GM19397 (cell line): ENCODE measurements at regions not wholly inside any gene's neighbourhood (a gene's known extent, or its start where the extent isn't known, plus 50 kb on each side); places are given as distances from the start of the nearest gene placed in this dataset.

Source experiments
- ATAC-seq: cut with Tn5 transposase; IDR thresholded peaks from one replicate; pipeline ENCODE4 v1.9.1; 2021; ENCODE audit warnings: mild to moderate bottlenecking, moderate library complexity; ENCODE audit not compliant: unreplicated experiment

DNA sequence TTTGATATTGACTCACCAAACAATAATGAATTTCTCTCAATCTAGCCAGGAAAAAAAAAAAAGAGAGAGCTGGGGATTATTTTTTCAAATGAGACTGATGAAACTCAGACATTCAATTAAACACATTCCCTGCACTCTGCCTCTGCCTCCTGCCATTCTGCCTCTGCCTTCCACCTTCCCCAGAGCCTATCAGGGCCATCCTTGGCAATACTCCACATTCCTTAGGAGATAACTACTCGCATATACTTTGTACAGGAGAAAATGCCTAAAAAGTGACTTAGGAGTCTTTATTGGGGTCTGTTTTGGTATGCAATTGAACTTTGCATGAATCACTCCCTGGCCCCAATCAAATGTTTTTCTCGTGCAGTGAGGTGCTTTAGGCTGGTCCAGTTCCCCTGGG lies 246.6 kb upstream of the PLET1 start:
- ATAC-seq = no peak

GRCh38 chr11:112508750-112509149 lies 248.1 kb upstream of the PLET1 start:
- ATAC-seq = no peak

- ATAC-seq = no peak
These were observed 248.6 kb upstream of the PLET1 start for GRCh38 chr11:112509300-112509699.

DNA sequence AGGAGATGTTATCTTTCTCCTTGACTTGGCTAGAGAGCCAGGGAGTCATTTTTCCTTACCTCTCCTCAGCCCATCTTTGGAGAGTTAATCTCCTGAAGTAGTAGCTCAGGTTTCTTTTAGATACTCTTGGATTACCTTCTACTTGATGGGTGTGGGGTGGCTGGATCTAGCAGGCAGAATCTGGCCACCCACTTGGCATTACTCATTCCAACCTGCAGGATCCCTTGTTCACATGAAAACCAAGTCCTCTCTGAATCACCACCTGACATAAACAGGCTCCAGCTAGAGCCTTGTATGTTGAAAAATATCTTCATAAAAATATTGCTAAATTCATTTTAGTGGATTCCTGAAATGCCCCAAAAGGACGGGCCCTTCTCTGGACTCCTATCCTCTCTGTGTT lies 250.6 kb upstream of the PLET1 start:
- ATAC-seq = no peak

DNA sequence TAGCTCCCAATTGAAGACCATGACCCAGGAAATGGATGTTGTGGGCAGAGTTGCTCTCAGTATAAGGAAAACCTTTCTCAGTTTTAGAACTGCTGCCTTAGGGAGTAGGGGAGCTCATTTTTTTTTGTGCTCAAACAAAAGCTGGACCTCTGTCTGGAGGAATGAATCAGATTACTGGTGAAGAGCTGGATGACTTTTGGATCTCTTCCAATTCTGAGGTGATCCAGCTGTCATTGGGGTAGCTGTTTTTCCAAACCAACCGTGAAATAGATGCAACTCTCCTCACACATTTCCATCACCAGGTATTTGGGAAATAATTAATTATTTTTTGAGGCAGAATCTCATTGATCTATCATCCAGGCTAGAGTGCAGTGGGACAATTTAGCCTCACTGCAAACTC lies 251.3 kb upstream of the PLET1 start:
- ATAC-seq = no peak

- ATAC-seq = no peak
These were observed 252.8 kb upstream of the PLET1 start for GRCh38 chr11:112513417-112513816.

DNA sequence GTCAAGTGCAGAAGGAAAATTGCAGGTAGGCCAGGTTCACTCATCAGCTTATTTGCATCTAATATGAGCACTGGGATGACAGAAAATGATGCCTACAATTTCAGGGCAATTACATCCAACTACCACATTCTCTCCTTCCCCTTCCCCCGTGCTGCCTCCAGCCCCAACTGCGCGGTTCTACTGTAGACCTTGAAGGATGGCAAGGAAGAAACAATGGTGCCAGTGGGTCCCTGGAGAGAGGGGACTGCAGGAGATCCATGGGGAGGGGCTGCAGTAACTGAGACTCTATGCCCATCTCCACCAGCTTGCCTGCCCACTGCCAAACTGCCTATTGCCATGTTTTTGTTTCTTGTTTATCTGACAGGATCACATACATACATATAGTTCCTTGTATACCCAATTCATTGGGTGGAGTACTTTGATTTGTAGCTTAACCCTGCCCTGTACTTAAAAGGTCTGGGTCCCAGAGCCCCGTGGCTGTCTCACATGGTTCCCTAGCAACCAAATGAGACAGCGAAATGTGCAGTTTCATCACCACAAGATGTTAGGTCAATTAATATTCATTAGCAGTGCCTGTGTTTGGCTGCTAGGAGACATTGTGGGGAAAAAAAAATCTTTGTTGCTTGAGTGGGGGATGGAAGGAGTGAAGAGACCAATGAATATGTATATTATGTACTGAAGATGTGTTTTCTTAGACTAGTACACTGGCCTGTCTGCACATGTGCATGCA lies 253.5 kb upstream of the PLET1 start:
- ATAC-seq = no peak

- ATAC-seq = no peak
These were observed 255.6 kb upstream of the PLET1 start for GRCh38 chr11:112516261-112516660.

GRCh38 chr11:112516755-112517154 lies 256.1 kb upstream of the PLET1 start:
- ATAC-seq = no peak

DNA sequence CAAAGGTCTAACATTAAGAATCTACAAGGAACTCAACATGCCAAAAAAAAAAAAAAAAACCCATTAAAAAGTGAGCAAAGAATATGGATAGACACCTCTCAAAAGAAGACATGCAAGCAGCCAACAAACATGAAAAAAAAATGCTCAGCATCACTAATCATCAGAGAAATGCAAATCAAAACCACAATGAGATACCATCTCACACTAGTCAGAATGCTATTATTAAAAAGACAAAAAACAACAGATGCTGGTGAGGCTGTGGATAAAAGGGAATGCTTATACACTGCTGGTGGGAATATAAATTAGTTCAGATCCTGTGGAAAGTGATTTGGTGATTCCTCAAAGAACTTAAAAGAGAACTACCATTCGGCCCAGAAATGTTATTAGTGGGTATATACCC lies 257.7 kb upstream of the PLET1 start:
- no peak for ATAC-seq

DNA sequence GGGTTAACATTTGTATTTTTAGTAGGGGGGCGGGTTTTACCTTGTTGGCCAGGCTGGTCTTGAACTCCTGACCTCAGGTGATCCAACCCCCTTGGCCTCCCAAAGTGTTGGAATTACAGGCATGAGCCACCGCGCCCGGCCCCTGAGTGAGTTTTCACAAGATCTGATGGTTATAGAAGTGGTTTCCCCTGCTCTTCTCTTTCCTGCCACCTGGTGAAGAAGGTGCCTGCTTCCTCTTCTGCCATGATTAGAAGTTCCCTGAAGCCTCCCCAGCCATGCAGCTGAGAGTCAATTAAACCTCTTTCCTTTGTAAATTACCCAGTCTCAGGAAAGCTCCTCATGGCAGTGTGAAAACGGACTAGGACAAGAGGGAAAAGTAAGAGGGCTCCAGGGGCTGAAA lies 259.1 kb upstream of the PLET1 start:
- no peak for ATAC-seq

GRCh38 chr11:112520354-112520753 lies 259.7 kb upstream of the PLET1 start:
- ATAC-seq = no peak

GRCh38 chr11:112522536-112522935 lies 261.9 kb upstream of the PLET1 start:
- ATAC-seq = no peak

DNA sequence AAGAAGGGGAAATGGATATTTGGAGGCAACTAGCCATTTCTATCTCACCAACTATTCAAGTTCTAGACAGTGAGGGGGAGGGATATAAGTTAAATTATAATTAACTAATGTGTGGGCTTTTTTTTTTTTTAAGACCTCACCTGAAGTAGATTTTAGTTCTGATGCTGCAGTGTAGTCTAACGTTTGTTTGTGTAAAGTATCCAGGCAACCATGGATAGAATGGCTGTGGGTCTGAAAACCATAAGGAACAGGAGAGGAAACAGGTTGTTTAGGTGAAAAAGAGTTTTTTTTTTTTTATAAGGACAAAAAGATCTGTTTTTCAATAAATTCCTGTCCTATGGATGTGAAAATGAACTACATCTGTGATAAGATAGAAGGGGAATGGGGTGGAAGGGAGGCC lies 262.4 kb upstream of the PLET1 start:
- ATAC-seq = no peak

DNA sequence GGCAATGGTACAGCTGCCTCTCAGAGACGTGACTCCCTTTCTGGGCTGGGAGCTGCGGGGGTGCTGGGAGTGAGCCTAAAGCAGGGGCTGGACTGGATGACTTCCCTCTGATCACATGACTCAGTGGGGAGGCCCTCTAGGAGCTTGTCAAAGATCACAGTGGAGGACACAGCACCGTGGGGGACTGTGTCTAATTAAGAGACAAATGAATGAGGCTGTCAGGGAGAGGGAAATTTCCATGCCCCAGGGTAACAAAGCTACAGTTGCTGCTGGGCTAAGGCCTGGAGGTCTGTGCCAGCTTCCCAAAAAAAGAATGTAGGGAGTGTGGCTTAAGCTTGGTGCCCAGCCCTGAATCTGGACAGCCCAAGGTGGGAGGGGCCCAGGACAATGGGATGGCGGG lies 262.8 kb upstream of the PLET1 start:
- no peak for ATAC-seq

DNA sequence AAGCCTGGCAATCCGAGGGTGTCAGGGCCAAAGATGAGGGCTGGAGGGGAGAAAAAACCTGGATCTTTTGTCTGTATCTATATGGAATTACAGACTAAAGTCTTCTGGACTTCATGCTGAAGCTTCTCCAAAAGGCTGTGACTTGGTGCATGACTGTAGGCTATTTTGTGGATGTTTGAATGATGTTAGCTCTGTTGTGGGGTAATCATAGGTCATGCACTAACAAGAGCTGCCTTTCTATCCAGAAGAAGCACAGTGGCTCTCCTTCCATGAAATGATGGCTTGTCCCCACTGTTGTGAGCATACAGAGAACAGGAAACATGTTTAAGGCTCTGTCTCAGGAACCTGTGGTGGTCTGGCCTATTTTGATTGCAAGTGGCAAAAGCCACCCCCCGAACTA lies 263.3 kb upstream of the PLET1 start:
- no peak for ATAC-seq

DNA sequence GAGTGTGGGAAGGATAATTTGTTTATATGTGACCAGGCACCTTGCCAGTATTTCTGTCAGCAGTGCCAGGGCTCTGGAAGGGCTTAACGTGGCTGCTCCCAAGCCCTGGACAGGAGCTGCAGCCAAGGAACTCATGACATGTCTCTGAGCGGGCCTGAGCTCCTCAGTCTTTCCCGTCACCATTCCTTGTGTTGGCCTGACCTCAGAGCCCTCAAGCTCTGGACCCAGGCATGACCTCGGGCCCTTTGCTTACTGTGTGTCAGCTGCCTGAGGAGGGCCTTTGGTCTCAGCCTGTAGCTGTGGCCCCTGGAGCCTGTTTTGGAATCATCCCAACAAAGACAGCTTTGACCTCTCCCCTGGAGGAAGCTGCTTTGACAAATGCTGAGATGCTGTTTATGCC lies 264.1 kb upstream of the PLET1 start:
- ATAC-seq = no peak

- no peak for ATAC-seq
These were observed 264.6 kb upstream of the PLET1 start for GRCh38 chr11:112525270-112525669.

DNA sequence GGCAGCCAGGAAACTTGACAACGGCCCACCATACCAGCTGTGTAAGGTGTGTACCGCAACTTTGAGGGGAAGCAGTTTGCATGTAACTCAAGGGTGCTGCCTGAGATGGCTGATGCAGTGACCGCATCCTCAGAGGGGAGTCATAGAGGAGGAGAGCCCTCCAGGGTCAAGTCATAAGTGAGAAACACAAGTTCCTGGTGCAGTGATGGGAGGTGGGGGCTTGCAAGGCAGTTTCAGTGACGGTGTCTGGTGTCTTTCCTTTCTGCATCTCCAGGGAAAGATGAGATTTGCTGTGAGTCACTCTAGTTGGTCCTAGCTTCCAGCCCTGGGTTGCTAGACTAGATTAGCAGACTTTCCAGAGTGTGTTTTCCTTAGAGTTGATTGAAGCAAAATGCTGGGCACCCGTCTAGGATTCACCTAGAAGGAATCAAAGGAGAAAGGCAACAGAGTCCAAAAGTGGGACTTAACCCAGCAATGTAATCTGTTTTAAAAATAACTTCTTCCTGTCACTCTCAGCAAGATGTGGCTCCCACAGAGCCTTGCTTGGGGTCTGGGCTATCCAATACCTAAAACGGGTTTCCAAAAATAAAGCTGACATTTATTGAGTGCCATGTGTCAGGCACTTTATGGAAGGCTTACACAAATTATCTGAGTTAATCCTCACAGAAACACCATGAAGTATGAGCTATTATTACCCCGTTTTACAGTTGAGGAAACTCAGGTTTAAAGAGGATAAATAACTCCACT lies 265.4 kb upstream of the PLET1 start:
- ATAC-seq = no peak

DNA sequence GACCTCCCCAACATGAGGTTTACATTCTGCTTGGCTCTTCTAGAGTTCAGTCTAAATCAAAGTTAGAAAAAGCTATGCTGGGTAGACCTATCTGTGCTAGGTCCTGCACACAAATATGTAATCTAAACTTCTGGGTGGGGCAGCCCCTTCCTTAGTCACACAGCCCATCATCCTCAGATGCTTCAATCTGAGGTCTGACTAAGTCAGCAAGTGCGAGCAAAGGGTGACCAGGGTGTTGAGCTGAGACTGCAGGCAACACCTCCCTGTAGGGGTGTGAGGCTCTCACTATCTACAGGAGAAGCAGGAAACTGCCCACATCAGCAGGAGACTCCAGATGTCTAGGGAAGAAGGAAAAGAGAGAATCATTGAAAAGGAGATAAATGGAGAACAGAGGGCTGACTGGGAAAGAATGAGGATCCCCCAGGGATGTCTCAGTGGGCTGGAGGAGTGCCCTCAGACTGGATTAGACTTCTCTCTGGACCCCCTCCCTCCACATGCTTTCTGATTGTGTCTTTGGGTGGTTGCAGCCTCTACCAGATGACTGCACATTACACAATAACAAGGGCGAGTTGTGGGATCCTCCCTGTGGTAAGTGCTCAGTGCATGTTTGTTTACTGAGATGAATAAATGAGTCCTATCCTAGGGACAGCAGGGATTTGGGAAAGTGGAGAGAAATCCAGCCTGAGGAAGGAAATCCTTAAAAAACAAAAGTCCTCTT lies 266.2 kb upstream of the PLET1 start:
- no peak for ATAC-seq

DNA sequence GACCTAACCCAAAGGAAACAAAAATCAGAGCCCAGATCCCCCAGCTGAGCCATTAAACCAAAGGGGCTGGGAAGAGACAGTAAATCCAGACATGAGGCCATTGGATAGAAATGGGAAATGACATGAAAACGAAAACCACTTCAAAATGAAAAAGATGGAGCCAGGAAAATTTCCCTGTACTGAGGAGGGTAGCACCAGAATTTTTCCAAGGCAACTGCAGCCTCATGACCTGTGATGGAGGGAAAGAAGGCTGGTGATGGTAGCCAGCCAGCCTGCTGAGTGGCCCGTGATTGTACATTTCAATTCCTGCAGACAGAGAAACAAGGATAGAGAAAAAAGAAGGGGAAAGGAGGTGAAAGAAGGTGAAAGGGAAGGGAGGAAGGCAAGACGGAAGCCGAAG lies 268.4 kb upstream of the PLET1 start:
- no peak for ATAC-seq

GRCh38 chr11:112532506-112532905 lies 271.8 kb upstream of the PLET1 start:
- no peak for ATAC-seq
